NB4 (cell line): ENCODE measurements at regions not wholly inside any gene's neighbourhood (a gene's known extent, or its start where the extent isn't known, plus 50 kb on each side); places are given as distances from the start of the nearest gene placed in this dataset.
"Not testable (repeated sequence)": the region's sequence is repeated elsewhere in the genome, so short reads cannot be mapped to it uniquely, and the experiment has no call there.

Experiments used
- DNase-seq: peaks from one replicate; pipeline ENCODE4 v3.0.0; 2010; ENCODE audit warnings: low read depth
- H3K4me3 ChIP-seq: one replicate; pipeline ENCODE4 v1.5.1; 2011; ENCODE audit warnings: mild to moderate bottlenecking, low read depth, low read length, moderate library complexity
- MAX ChIP-seq: IDR thresholded peaks from 2 replicates; pipeline ENCODE4 v1.6.1; 2011; ENCODE audit warnings: low read depth, low read length
- MYC ChIP-seq: IDR thresholded peaks from 2 replicates; pipeline ENCODE4 v1.6.1; 2011; ENCODE audit warnings: low read depth, low read length
- POLR2A ChIP-seq: IDR thresholded peaks from 2 replicates; pipeline ENCODE4 v1.6.1; 2011; ENCODE audit warnings: mild to moderate bottlenecking; ENCODE audit not compliant: insufficient read length; ENCODE audit errors: extremely low read depth
- TF ChIP-seq, protein P1 (sequence below): IDR thresholded peaks from one replicate; pipeline ENCODE4 v1.5.1; 2012; ENCODE audit warnings: low read depth, low read length

DNA sequence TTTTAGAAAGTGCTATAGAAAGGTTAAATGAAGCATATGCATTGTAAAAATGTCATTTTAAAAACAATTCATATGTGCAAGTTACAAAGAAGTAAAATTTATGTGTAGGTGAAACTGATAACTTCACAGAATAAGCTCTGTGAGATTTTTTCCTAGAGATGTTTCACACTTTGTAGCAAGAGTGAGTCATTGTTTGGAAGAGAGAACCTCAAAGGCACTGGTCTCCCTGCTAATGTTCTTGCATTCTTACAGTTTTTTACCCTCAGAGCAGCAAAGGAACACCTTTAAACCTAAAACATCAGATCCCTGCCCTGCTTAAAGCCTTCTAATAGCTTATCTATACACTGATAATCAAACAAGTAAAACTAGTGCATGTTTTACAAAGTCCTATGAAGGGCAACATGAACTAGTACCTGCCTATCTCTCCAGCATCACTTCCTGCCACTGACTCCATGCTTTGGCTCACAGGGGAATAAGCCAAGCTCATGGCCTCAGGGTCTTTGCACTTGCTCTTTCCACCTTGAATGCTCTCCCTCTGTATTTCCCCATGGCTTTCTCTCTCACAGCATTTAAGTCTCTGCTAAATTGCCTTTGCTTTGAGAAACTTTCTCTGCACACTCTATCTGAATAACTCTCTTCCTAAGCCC, 997.0 kb downstream of the GATA3 start:
- no peak for DNase-seq
- no peak overlapping the region for H3K4me3 ChIP-seq
- TF ChIP-seq MAX, result no peak

DNA sequence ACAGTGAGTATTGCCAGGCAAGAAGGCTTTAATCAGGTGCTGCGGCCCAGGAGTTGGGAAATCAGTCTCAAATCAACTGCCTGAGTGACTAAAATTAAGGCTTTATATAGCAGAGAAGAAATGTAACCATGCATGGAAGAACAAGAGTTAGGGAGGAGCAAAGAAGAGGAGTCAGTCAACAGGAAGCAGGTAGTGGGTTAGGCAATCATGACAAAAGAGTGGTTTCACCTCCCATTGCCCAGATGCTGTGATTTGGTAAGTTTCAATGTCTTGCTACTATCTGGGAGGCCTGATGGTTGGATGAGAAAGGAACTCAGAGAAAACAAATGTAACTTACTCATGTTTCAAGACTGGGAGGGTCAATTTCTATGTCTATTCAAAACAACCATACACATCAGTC, 998.3 kb downstream of the GATA3 start:
- no peak overlapping the region for H3K4me3 ChIP-seq
- no peak for DNase-seq
- TF ChIP-seq, protein P1, sequence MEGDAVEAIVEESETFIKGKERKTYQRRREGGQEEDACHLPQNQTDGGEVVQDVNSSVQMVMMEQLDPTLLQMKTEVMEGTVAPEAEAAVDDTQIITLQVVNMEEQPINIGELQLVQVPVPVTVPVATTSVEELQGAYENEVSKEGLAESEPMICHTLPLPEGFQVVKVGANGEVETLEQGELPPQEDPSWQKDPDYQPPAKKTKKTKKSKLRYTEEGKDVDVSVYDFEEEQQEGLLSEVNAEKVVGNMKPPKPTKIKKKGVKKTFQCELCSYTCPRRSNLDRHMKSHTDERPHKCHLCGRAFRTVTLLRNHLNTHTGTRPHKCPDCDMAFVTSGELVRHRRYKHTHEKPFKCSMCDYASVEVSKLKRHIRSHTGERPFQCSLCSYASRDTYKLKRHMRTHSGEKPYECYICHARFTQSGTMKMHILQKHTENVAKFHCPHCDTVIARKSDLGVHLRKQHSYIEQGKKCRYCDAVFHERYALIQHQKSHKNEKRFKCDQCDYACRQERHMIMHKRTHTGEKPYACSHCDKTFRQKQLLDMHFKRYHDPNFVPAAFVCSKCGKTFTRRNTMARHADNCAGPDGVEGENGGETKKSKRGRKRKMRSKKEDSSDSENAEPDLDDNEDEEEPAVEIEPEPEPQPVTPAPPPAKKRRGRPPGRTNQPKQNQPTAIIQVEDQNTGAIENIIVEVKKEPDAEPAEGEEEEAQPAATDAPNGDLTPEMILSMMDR, result no peak
- TF ChIP-seq POLR2A (no peak), MYC (no peak), MAX (no peak)

- DNase-seq, result no peak
- no peak for TF ChIP-seq POLR2A
- no peak for TF ChIP-seq MAX
- TF ChIP-seq MYC, result no peak
- TF ChIP-seq, protein P1, result no peak
Observed at GRCh38 chr10:9056521-9056920, 1002.0 kb downstream of the GATA3 start.

DNA sequence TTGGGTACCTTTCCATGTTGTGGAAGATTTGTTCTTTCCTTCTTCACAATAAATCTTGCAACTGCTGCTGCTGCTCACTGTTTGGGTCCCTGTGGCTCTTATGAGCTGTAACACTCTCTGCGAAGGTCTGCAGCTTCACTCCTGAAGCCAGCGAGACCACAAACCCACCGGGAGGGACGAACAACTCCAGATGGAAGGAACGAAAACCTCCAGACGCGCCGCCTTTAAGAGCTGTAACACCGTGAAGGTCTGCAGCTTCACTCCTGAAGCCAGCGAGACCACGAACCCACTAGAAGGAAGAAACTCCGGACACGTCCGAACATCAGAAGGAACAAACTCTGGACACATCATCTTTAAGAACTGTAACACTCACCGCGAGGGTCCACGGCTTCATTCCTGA, 1002.8 kb downstream of the GATA3 start:
- H3K4me3 ChIP-seq, DNase-seq: not testable (repeated sequence)

More at GRCh38 chr10:9056521-9056920, 1002.0 kb downstream of the GATA3 start:
- no peak overlapping the region for H3K4me3 ChIP-seq

- TF ChIP-seq, protein P1, result no peak
- TF ChIP-seq POLR2A, result no peak
- no peak for TF ChIP-seq MYC
- no peak for TF ChIP-seq MAX
- no peak for DNase-seq
- H3K4me3 ChIP-seq, result no peak overlapping the region
Observed at GRCh38 chr10:9060314-9060713, 1005.8 kb downstream of the GATA3 start.

- TF ChIP-seq MAX, result no peak
- no peak for TF ChIP-seq POLR2A
- TF ChIP-seq MYC, result no peak
- TF ChIP-seq, protein P1, result no peak
- no peak for DNase-seq
- H3K4me3 ChIP-seq, result no peak overlapping the region
Observed at GRCh38 chr10:9061871-9062270, 1007.4 kb downstream of the GATA3 start.

GRCh38 chr10:9066152-9066551, 1011.7 kb downstream of the GATA3 start:
- DNase-seq, result no peak
- TF ChIP-seq POLR2A, result no peak
- H3K4me3 ChIP-seq, result no peak overlapping the region
